GM19438 (cell line): ENCODE measurements at regions not wholly inside any gene's neighbourhood (a gene's known extent, or its start where the extent isn't known, plus 50 kb on each side); places are given as distances from the start of the nearest gene placed in this dataset.

Experiments used
- ATAC-seq: cut with Tn5 transposase; IDR thresholded peaks from one replicate; pipeline ENCODE4 v1.9.1; 2021; ENCODE audit warnings: low read depth; ENCODE audit not compliant: unreplicated experiment

GRCh38 chr11:79809487-79809886, 368.7 kb upstream of the TENM4 start:
- no peak for ATAC-seq

DNA sequence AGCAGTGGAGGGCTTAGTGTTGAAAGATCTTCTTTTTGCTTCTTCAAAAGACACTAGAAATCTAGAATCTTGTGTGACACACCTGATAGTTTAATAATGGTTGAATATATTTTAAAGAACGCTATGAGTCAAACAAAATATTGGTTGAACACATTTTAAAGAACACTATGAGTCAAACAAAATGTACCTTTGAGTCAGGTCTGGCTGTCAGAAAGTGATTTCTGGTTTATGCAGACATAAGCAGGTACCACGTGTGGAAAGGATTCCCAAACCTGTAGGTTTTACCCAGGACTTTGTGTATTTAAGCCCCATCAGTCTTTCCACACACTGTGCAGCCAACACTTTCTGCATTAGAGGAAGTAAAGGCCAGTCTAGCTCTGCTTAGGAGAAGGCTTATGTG, 366.7 kb upstream of the TENM4 start:
- no peak for ATAC-seq

- ATAC-seq: no peak
Observed at GRCh38 chr11:79796704-79797103, 355.9 kb upstream of the TENM4 start.

- ATAC-seq: no peak
Observed at GRCh38 chr11:79794484-79795393, 353.9 kb upstream of the TENM4 start.

DNA sequence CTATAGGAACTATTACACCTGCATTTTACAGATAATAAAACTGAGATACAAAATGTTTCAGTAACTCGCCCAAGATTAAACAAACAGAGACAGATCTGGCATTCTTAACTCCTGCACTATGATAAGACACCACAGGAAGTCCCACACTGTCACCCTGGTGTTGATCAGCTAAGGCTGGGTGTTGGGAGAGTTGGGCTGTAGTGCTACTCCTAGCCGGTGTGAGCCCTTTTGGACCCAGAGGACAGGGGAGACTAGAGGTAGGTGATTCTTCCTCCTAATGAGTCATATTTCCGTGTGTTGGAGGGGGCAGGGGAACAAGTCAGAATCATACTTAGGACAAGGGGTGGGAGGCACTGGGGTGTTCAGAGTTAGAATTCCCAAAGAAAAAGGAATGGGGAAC, 353.2 kb upstream of the TENM4 start:
- ATAC-seq: no peak

DNA sequence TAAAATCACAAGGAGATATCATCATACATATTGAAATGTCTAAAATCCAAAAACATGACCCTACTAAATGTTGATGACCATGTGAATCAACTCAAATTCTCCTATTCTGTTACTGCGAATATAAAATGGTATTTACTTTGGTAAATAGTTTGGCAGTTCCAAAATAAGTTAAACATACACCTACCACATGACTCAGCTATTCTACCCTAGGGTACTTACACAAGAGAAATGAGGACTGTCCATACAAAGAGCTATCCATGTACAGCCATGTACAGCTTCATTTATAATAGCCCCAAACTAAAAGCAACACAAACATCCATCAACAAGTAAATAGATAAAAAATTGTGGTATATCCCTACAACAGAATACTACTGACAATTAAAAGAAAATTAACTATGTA, 346.1 kb upstream of the TENM4 start:
- ATAC-seq: no peak

DNA sequence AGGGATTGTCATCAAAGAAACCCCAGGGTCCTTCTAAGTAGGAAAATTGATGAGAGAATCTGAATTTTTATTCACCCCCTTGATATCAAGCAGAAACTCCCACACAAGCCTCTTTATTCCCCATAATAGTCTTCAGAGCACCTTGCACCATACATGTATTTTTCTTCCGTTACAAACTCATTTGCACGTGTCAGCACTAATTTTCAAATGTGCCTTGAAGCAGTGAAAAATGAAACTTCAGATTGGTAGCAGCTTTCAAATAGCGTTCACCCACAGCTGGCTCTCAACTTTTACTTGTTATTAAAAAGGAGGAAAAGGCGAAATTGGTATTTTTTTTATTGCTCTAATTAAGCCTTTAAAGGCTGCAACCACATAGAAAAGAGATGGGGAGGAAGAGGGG, 343.0 kb upstream of the TENM4 start:
- no peak for ATAC-seq

- no peak for ATAC-seq
Observed at GRCh38 chr11:79768343-79768742, 327.5 kb upstream of the TENM4 start.

- no peak for ATAC-seq
Observed at GRCh38 chr11:79762279-79762921, 321.6 kb upstream of the TENM4 start.

DNA sequence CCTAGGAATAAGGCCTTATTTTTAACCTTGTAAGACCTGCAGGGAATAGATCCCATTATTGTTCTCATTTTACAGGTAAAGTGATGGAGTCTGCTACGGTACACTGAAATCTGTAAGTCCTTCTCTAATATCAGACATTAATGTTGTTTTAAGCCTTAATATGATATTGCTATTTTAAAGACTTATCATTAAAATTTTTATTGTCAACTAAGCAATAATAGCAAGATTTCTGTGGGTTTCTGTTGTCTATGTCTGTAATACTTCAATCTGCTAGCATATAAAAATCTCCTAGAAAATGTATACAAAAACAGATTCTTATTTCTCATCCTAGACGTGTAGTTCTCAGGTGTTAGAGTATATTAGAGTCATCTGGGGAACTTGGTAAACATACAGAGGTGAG, 317.5 kb upstream of the TENM4 start:
- no peak for ATAC-seq

GRCh38 chr11:79747406-79747805, 306.6 kb upstream of the TENM4 start:
- ATAC-seq: no peak

DNA sequence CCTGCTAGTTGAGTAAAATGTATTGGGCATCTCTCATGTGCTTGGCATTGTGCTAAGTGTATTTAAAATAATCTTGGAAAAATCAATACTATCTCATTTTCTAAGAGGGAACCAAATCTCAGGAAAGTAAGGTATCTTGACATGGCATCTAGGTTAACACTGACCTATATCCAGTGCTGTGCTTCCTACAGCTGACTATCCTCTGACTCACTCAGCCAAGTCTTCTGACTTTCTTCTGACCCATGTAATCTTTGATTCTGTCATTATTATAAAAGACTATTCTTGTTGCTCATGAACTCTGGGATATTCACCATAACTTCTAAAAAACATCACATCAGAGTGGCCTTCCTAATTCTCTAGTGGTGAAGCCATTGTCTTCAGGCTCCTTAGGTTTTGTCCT, 304.1 kb upstream of the TENM4 start:
- ATAC-seq: no peak

GRCh38 chr11:79742176-79742575, 301.3 kb upstream of the TENM4 start:
- no peak for ATAC-seq

DNA sequence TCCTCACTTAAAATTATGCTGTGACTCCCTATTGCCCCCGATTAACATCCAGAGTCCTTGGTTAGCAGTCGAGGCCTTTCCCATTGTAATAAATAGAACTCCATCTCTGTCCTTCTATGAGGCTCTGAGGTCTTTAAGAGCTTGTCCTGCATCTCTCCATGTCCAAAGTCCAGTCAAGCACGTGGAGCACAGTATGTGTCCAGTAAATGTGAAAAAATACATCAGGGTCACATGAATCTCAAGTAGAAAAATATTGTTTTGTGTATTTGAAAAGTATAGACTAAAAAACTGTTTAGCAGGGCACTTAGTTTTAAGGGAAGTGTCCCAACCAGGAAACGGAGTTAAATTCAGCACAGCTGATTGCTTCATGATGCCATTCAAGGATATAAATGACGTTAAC, 298.8 kb upstream of the TENM4 start:
- ATAC-seq: no peak

GRCh38 chr11:79727221-79727620, 286.4 kb upstream of the TENM4 start:
- ATAC-seq: no peak

DNA sequence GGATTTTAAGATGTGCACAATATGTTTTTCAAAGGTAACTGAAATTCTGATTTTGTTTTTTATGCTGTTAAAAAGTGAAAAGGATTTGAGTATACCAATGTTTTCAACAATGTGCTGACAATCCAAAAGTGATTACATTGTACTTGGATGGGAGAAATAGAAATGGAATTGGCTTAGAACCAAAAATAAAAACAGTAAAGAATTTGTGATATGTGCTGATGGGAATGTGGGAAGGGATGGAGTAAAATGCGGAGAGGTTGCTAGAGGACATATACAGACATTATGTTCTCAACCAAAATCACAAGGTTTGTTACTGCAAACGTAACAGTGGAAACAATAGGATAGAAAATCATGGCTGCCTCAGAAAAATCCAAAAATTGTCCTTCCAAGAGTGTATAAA, 279.3 kb upstream of the TENM4 start:
- ATAC-seq: no peak

DNA sequence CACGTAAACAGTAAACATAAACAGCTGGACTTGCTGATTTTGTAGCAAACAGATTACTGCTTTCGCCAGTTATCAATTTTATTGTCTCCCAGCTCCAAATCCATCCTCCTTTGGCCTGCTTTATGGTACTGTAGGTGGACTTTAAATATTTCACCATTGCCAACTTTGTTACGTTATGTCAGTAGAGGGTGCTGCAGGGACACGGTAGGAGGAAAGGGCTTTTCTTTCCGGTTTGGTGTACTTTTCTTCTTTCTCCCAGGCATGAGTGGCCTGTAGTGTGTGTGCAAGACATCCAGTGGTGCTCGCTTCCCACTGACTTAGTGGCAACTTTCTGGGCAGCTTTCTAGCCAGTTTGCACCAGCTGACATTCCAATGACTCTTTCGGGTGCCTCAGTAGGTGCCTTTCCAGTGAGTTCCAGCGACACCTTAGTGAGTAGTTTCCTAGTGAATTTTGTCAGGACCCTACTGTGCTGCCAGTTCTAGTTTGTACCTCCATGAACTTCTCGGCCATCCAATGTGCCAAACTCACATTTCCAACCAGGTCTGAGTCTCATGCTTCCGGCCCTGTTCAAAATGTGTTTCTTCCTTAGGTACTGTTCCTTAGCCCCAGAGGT, 267.6 kb upstream of the TENM4 start:
- peak; percentile 60 for ATAC-seq

- ATAC-seq: no peak
Observed at GRCh38 chr11:79705648-79706047, 264.8 kb upstream of the TENM4 start.

GRCh38 chr11:79702303-79702702, 261.5 kb upstream of the TENM4 start:
- no peak for ATAC-seq

- ATAC-seq: no peak
Observed at GRCh38 chr11:79699246-79699645, 258.4 kb upstream of the TENM4 start.

DNA sequence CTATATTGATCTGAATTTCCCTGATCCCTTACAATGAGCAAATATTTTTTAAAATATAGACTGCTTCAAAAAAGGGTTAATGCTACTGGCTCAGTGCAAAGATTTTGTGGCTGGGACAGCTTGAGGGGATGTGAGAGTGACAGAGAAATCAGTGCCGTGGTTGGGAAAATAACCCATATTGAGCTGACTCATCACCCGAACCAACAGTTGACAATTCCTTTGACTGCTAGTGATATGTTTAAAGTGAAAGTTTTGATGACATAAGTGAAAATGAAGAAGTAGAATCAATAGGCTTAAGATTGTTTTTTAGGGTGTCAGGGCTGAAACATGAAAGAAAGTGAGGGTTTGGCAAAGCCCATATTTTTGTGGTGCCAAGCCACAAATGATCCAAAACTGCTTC, 257.1 kb upstream of the TENM4 start:
- ATAC-seq: no peak

DNA sequence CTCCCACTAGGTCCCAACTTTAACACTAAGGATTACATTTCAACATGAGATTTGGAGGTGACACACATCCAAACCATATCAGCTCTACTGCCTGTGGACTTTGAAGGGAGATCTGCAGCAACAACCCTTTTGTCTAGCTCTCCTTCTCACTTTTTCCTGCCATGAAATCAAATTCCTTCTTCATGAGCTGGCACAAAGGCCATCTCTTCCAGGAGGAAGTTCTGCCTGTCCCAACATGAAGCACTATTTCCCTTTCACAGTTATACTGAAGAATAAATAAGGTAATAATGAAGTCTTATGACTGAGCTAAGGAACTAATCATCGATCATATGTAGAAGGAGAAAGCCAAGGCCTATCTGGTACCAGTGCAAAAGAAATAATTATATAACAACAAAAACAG, 253.5 kb upstream of the TENM4 start:
- ATAC-seq: no peak
